GM12878 (cell line): ENCODE measurements at regions not wholly inside any gene's neighbourhood (a gene's known extent, or its start where the extent isn't known, plus 50 kb on each side); places are given as distances from the start of the nearest gene placed in this dataset.

Source experiments
- ATF3 ChIP-seq: IDR thresholded peaks from 2 replicates; pipeline ENCODE4 v1.6.1; 2011; ENCODE audit warnings: low read depth, mild to moderate bottlenecking, low read length, moderate library complexity, borderline replicate concordance; ENCODE audit errors: extremely low read depth
- BRCA1 ChIP-seq: IDR thresholded peaks from 2 replicates; pipeline ENCODE4 v1.6.1; 2011; ENCODE audit warnings: low read depth, low read length, improper control_type of control experiment
- FOS ChIP-seq: IDR thresholded peaks from 3 replicates; pipeline ENCODE4 v1.6.1; 2011; ENCODE audit warnings: borderline replicate concordance; ENCODE audit not compliant: insufficient read length; ENCODE audit errors: extremely low read depth
- MXI1 ChIP-seq: fragments of 150-350 bp; IDR thresholded peaks from 2 replicates; pipeline ENCODE4 v1.6.1; 2011; ENCODE audit warnings: low read depth, mild to moderate bottlenecking, inconsistent platforms, low read length, improper control_type of control experiment
- NRF1 ChIP-seq: conservative IDR thresholded peaks from 2 replicates; pipeline ENCODE4 v1.6.1; 2011; ENCODE audit warnings: mild to moderate bottlenecking, low read depth, low read length, improper control_type of control experiment
- POLR2A ChIP-seq: IDR thresholded peaks from 2 replicates; pipeline ENCODE4 v1.6.1; 2011; ENCODE audit warnings: low read depth, mild to moderate bottlenecking, low read length
- SREBF2 ChIP-seq: IDR thresholded peaks from 2 replicates; pipeline ENCODE4 v1.6.1; 2012; ENCODE audit warnings: mild to moderate bottlenecking, low read length
- TF ChIP-seq, protein P1 (sequence below): IDR thresholded peaks from 2 replicates; pipeline ENCODE4 v1.6.1; 2011; ENCODE audit warnings: borderline replicate concordance, low read depth, mild to moderate bottlenecking, moderate library complexity, mixed read lengths, low read length; ENCODE audit not compliant: insufficient read depth; ENCODE audit errors: extremely low read length
- TF ChIP-seq, protein P2 (sequence below), 3 experiments: IDR thresholded peaks in 2 of 3; conservative IDR thresholded peaks in 1 of 3; 2 replicates each; pipeline ENCODE4 v1.5.1; 2011; ENCODE audit warnings: low read depth in 3 of 3, low read length in 3 of 3, mild to moderate bottlenecking in 3 of 3, control low read depth in 2 of 3, moderate library complexity in 2 of 3, inconsistent platforms in 1 of 3, mixed read lengths in 1 of 3; ENCODE audit not compliant: control insufficient read depth in 2 of 3, insufficient read depth in 1 of 3; ENCODE audit errors: extremely low read depth in 1 of 3
- TF ChIP-seq, protein P3 (sequence below): IDR thresholded peaks from 2 replicates; pipeline ENCODE4 v1.6.1; 2012; ENCODE audit warnings: low read length, inconsistent platforms
- TF ChIP-seq, protein P4 (sequence below): fragments of 450-650 bp; formaldehyde crosslinking; IDR thresholded peaks from 2 replicates; pipeline ENCODE4 v1.4.0; 2020; ENCODE audit warnings: mild to moderate bottlenecking, moderate library complexity
- TF ChIP-seq, protein P5 (sequence below): IDR thresholded peaks from 2 replicates; pipeline ENCODE4 v1.6.1; 2012; ENCODE audit warnings: mild to moderate bottlenecking, low read depth, low read length

DNA sequence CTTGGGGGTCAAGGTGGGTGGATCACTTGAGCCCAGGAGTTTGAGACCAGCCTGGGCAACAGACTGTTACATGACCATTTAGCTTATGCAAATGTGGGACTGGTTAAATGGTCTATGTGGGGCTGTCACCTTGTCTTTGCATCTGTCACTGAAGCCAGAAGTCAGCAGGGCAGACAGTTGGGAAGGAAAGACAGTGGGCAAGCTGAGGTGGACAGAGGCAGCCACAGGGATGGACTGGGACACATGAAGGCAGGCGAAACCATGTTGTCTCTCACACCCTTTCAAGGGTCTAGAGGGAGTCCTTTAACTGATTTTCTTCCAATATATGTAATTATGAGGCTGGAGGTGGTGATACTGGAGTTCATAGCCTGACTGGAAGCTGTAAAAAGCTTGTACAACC, 426.4 kb downstream of the TMEM121 start:
- TF ChIP-seq, protein P1, sequence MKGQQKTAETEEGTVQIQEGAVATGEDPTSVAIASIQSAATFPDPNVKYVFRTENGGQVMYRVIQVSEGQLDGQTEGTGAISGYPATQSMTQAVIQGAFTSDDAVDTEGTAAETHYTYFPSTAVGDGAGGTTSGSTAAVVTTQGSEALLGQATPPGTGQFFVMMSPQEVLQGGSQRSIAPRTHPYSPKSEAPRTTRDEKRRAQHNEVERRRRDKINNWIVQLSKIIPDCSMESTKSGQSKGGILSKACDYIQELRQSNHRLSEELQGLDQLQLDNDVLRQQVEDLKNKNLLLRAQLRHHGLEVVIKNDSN: no peak
- TF ChIP-seq POLR2A: no peak
- TF ChIP-seq, protein P2, sequence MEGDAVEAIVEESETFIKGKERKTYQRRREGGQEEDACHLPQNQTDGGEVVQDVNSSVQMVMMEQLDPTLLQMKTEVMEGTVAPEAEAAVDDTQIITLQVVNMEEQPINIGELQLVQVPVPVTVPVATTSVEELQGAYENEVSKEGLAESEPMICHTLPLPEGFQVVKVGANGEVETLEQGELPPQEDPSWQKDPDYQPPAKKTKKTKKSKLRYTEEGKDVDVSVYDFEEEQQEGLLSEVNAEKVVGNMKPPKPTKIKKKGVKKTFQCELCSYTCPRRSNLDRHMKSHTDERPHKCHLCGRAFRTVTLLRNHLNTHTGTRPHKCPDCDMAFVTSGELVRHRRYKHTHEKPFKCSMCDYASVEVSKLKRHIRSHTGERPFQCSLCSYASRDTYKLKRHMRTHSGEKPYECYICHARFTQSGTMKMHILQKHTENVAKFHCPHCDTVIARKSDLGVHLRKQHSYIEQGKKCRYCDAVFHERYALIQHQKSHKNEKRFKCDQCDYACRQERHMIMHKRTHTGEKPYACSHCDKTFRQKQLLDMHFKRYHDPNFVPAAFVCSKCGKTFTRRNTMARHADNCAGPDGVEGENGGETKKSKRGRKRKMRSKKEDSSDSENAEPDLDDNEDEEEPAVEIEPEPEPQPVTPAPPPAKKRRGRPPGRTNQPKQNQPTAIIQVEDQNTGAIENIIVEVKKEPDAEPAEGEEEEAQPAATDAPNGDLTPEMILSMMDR (IDR thresholded peaks at IDR 0.05 in 2 of 3, conservative IDR thresholded peaks at IDR 0.05 in 1 of 3; ENCODE audit: control insufficient read depth in 2 of 3, extremely low read depth in 1 of 3, insufficient read depth in 1 of 3, low read depth in 3 of 3, low read length in 3 of 3): no peak
- no peak for TF ChIP-seq BRCA1
- TF ChIP-seq MXI1: no peak
- TF ChIP-seq ATF3: no peak
- no peak for TF ChIP-seq SREBF2
- TF ChIP-seq, protein P3, sequence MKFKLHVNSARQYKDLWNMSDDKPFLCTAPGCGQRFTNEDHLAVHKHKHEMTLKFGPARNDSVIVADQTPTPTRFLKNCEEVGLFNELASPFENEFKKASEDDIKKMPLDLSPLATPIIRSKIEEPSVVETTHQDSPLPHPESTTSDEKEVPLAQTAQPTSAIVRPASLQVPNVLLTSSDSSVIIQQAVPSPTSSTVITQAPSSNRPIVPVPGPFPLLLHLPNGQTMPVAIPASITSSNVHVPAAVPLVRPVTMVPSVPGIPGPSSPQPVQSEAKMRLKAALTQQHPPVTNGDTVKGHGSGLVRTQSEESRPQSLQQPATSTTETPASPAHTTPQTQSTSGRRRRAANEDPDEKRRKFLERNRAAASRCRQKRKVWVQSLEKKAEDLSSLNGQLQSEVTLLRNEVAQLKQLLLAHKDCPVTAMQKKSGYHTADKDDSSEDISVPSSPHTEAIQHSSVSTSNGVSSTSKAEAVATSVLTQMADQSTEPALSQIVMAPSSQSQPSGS: no peak
- TF ChIP-seq NRF1: no peak
- TF ChIP-seq FOS: no peak
- TF ChIP-seq, protein P4, sequence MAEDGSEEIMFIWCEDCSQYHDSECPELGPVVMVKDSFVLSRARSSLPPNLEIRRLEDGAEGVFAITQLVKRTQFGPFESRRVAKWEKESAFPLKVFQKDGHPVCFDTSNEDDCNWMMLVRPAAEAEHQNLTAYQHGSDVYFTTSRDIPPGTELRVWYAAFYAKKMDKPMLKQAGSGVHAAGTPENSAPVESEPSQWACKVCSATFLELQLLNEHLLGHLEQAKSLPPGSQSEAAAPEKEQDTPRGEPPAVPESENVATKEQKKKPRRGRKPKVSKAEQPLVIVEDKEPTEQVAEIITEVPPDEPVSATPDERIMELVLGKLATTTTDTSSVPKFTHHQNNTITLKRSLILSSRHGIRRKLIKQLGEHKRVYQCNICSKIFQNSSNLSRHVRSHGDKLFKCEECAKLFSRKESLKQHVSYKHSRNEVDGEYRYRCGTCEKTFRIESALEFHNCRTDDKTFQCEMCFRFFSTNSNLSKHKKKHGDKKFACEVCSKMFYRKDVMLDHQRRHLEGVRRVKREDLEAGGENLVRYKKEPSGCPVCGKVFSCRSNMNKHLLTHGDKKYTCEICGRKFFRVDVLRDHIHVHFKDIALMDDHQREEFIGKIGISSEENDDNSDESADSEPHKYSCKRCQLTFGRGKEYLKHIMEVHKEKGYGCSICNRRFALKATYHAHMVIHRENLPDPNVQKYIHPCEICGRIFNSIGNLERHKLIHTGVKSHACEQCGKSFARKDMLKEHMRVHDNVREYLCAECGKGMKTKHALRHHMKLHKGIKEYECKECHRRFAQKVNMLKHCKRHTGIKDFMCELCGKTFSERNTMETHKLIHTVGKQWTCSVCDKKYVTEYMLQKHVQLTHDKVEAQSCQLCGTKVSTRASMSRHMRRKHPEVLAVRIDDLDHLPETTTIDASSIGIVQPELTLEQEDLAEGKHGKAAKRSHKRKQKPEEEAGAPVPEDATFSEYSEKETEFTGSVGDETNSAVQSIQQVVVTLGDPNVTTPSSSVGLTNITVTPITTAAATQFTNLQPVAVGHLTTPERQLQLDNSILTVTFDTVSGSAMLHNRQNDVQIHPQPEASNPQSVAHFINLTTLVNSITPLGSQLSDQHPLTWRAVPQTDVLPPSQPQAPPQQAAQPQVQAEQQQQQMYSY (CRISPR knock-in tag): no peak
- TF ChIP-seq, protein P5, sequence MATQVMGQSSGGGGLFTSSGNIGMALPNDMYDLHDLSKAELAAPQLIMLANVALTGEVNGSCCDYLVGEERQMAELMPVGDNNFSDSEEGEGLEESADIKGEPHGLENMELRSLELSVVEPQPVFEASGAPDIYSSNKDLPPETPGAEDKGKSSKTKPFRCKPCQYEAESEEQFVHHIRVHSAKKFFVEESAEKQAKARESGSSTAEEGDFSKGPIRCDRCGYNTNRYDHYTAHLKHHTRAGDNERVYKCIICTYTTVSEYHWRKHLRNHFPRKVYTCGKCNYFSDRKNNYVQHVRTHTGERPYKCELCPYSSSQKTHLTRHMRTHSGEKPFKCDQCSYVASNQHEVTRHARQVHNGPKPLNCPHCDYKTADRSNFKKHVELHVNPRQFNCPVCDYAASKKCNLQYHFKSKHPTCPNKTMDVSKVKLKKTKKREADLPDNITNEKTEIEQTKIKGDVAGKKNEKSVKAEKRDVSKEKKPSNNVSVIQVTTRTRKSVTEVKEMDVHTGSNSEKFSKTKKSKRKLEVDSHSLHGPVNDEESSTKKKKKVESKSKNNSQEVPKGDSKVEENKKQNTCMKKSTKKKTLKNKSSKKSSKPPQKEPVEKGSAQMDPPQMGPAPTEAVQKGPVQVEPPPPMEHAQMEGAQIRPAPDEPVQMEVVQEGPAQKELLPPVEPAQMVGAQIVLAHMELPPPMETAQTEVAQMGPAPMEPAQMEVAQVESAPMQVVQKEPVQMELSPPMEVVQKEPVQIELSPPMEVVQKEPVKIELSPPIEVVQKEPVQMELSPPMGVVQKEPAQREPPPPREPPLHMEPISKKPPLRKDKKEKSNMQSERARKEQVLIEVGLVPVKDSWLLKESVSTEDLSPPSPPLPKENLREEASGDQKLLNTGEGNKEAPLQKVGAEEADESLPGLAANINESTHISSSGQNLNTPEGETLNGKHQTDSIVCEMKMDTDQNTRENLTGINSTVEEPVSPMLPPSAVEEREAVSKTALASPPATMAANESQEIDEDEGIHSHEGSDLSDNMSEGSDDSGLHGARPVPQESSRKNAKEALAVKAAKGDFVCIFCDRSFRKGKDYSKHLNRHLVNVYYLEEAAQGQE: no peak
